ENCODE measurements at regions not wholly inside any gene's neighbourhood (a gene's known extent, or its start where the extent isn't known, plus 50 kb on each side); places are given as distances from the start of the nearest gene placed in this dataset.

- no peak for DNase-seq
These were observed 1850.6 kb upstream of the SEL1L start for GRCh38 chr14:83384253-83384652.

- DNase-seq, result no peak
These were observed 1861.7 kb upstream of the SEL1L start for GRCh38 chr14:83395321-83395720.

- no peak for DNase-seq
These were observed 1882.8 kb upstream of the SEL1L start for GRCh38 chr14:83416476-83416875.

GRCh38 chr14:83419420-83419819, 1885.8 kb upstream of the SEL1L start:
- DNase-seq, result peak; percentile 48

- DNase-seq, result no peak
These were observed 1888.1 kb upstream of the SEL1L start for GRCh38 chr14:83421711-83422110.

GRCh38 chr14:83425138-83425537, 1891.5 kb upstream of the SEL1L start:
- no peak for DNase-seq

GRCh38 chr14:83425706-83426105, 1892.1 kb upstream of the SEL1L start:
- no peak for DNase-seq

- no peak for DNase-seq
These were observed 1900.0 kb upstream of the SEL1L start for GRCh38 chr14:83433618-83434017.

GRCh38 chr14:83441801-83442200, 1908.1 kb upstream of the SEL1L start:
- no peak for DNase-seq

GRCh38 chr14:83455561-83455960, 1921.9 kb upstream of the SEL1L start:
- DNase-seq, result no peak

- no peak for DNase-seq
These were observed 1927.9 kb upstream of the SEL1L start for GRCh38 chr14:83461521-83461920.

GRCh38 chr14:83462759-83463158, 1929.1 kb upstream of the SEL1L start:
- no peak for DNase-seq

GRCh38 chr14:83463500-83464098, 1929.9 kb upstream of the SEL1L start:
- peak; percentile 71 for DNase-seq

- DNase-seq, result no peak
These were observed 1934.2 kb upstream of the SEL1L start for GRCh38 chr14:83467811-83468210.

GRCh38 chr14:83470466-83470865, 1936.8 kb upstream of the SEL1L start:
- DNase-seq, result no peak

GRCh38 chr14:83470959-83471695, 1937.5 kb upstream of the SEL1L start:
- no peak for DNase-seq

GRCh38 chr14:83473416-83474235, 1940.0 kb upstream of the SEL1L start:
- no peak for DNase-seq

- DNase-seq, result no peak
These were observed 1945.1 kb upstream of the SEL1L start for GRCh38 chr14:83478741-83479140.

GRCh38 chr14:83483063-83483462, 1949.4 kb upstream of the SEL1L start:
- no peak for DNase-seq

GRCh38 chr14:83485591-83485990, 1951.9 kb upstream of the SEL1L start:
- DNase-seq, result no peak

GRCh38 chr14:83491091-83491490, 1957.4 kb upstream of the SEL1L start:
- DNase-seq, result no peak

- no peak for DNase-seq
These were observed 1987.2 kb upstream of the SEL1L start for GRCh38 chr14:83520837-83521236.

- no peak for DNase-seq
These were observed 1995.9 kb upstream of the SEL1L start for GRCh38 chr14:83529531-83529930.

- DNase-seq, result no peak
These were observed 1996.2 kb upstream of the FLRT2 start for GRCh38 chr14:83533734-83534133.
